IMR-90 (cell line): ENCODE measurements at regions not wholly inside any gene's neighbourhood (a gene's known extent, or its start where the extent isn't known, plus 50 kb on each side); places are given as distances from the start of the nearest gene placed in this dataset.

ENCODE experiments used
- ATAC-seq: fragments of 200-7000 bp; cut with Tn5 transposase; 2 replicates; pipeline ENCODE4 v1.9.1; 2020; ENCODE audit warnings: low read depth, mild to moderate bottlenecking, moderate library complexity
- BruUV-seq: library from RNA; stranded (reverse); fragments of 400-500 nt; replicated peaks from 2 replicates; lab custom pipeline; 2021; lab: Mats Ljungman, UMichigan
- CTCF ChIA-PET: fragments of 300-600 bp; formaldehyde crosslinking; extraction: SDS; loops from one replicate; lab custom pipeline; 2021; ENCODE audit warnings: antibody characterized with exemption; lab: Yijun Ruan, JAX
- POLR2A ChIA-PET: fragments of 300-600 bp; sonication (Branson Sonifier 250); formaldehyde crosslinking; loops from one replicate; lab custom pipeline; 2022; ENCODE audit warnings: antibody characterized with exemption; ENCODE audit not compliant: unreplicated experiment; lab: Charles Lee
- DNase-seq: peaks from one replicate; pipeline ENCODE4 v3.0.0; 2013
- H2AFZ ChIP-seq: replicated peaks from 2 replicates; pipeline ENCODE3; 2013; ENCODE audit warnings: low read length, mild to moderate bottlenecking; ENCODE audit not compliant: poor library complexity
- H2AK5ac ChIP-seq: 2 replicates; pipeline ENCODE4 v1.6.1; 2013; ENCODE audit warnings: low read depth, low read length, inconsistent platforms
- H2AK9ac ChIP-seq: replicated peaks from 2 replicates; pipeline ENCODE3; 2013; ENCODE audit warnings: mild to moderate bottlenecking, low read depth, low read length, moderate library complexity; ENCODE audit not compliant: poor library complexity
- H2BK120ac ChIP-seq: 2 replicates; pipeline ENCODE4 v1.6.1; 2013; ENCODE audit warnings: low read depth, low read length, inconsistent platforms
- H2BK15ac ChIP-seq: 3 replicates; pipeline ENCODE4 v1.6.1; 2013; ENCODE audit warnings: low read depth, low read length, inconsistent platforms
- H2BK20ac ChIP-seq: 2 replicates; pipeline ENCODE4 v1.6.1; 2013; ENCODE audit warnings: low read depth, mild to moderate bottlenecking, inconsistent platforms, low read length, moderate library complexity
- H2BK5ac ChIP-seq: 2 replicates; pipeline ENCODE4 v1.6.1; 2013; ENCODE audit warnings: mild to moderate bottlenecking, low read depth, low read length, inconsistent platforms; ENCODE audit not compliant: poor library complexity, severe bottlenecking
- H3K14ac ChIP-seq: replicated peaks from 2 replicates; pipeline ENCODE4 v1.6.1; 2013; ENCODE audit warnings: low read depth, low read length, inconsistent platforms
- H3K18ac ChIP-seq: 2 replicates; pipeline ENCODE4 v1.6.1; 2013; ENCODE audit warnings: low read depth, low read length, control low read depth
- H3K23ac ChIP-seq: 2 replicates; pipeline ENCODE4 v1.6.1; 2013; ENCODE audit warnings: low read depth, low read length, inconsistent platforms
- H3K27ac ChIP-seq: 2 replicates; pipeline ENCODE4 v1.5.1; 2013; ENCODE audit warnings: mild to moderate bottlenecking, control low read depth, low read length; ENCODE audit not compliant: insufficient read depth
- H3K27me3 ChIP-seq: 2 replicates; pipeline ENCODE4 v1.6.1; 2013; ENCODE audit warnings: low read length; ENCODE audit not compliant: control insufficient read depth, insufficient read depth
- H3K36me3 ChIP-seq: 2 replicates; pipeline ENCODE4 v1.6.1; 2013; ENCODE audit warnings: low read length, mixed read lengths; ENCODE audit not compliant: control insufficient read depth, insufficient read depth
- H3K4ac ChIP-seq: 2 replicates; pipeline ENCODE4 v1.6.1; 2013; ENCODE audit warnings: low read depth, low read length, inconsistent platforms
- H3K4me1 ChIP-seq: 2 replicates; pipeline ENCODE4 v1.6.1; 2013; ENCODE audit warnings: low read length, mixed read lengths; ENCODE audit not compliant: control insufficient read depth, insufficient read depth
- H3K4me2 ChIP-seq: 2 replicates; pipeline ENCODE4 v1.6.1; 2013; ENCODE audit warnings: low read depth, mild to moderate bottlenecking, control low read depth, low read length, moderate library complexity
- H3K4me3 ChIP-seq: 2 replicates; pipeline ENCODE4 v1.5.1; 2013; ENCODE audit warnings: low read depth, mild to moderate bottlenecking, control low read depth, low read length, moderate library complexity; ENCODE audit not compliant: insufficient read depth
- H3K56ac ChIP-seq: 2 replicates; pipeline ENCODE4 v1.6.1; 2013; ENCODE audit warnings: low read length, inconsistent platforms; ENCODE audit not compliant: insufficient read depth; ENCODE audit errors: extremely low read depth
- H3K79me1 ChIP-seq, 2 experiments: 2 replicates each; pipeline ENCODE4 v1.6.1; 2013; ENCODE audit warnings: low read length in 2 of 2, inconsistent platforms in 1 of 2, low read depth in 1 of 2
- H3K9ac ChIP-seq: 2 replicates; pipeline ENCODE4 v1.6.1; 2013; ENCODE audit warnings: low read depth, low read length, control low read depth
- H3K9me1 ChIP-seq: 2 replicates; pipeline ENCODE4 v1.6.1; 2013; ENCODE audit warnings: low read length, inconsistent platforms; ENCODE audit not compliant: insufficient read depth
- H3K9me3 ChIP-seq: 2 replicates; pipeline ENCODE4 v1.6.1; 2013; ENCODE audit warnings: low read length; ENCODE audit not compliant: control insufficient read depth, insufficient read depth
- H4K20me1 ChIP-seq: 2 replicates; pipeline ENCODE4 v1.6.1; 2013; ENCODE audit warnings: low read length, inconsistent platforms; ENCODE audit not compliant: insufficient read depth
- H4K5ac ChIP-seq: 2 replicates; pipeline ENCODE4 v1.6.1; 2013; ENCODE audit warnings: mild to moderate bottlenecking, low read depth, low read length, control low read depth
- H4K8ac ChIP-seq, 2 experiments: 2 replicates each; pipeline ENCODE4 v1.6.1; 2013; ENCODE audit warnings: low read depth in 2 of 2, low read length in 2 of 2, control low read depth in 1 of 2, inconsistent platforms in 1 of 2
- H4K91ac ChIP-seq: 2 replicates; pipeline ENCODE4 v1.6.1; 2013; ENCODE audit warnings: low read depth, low read length, inconsistent platforms; ENCODE audit not compliant: insufficient read depth
- MAFK ChIP-seq: IDR thresholded peaks from 2 replicates; pipeline ENCODE4 v1.6.1; 2012; ENCODE audit warnings: low read depth, low read length, improper control_type of control experiment
- USF2 ChIP-seq: fragments of 150-350 bp; IDR thresholded peaks from 2 replicates; pipeline ENCODE4 v1.6.1; 2017; ENCODE audit warnings: mild to moderate bottlenecking, antibody characterized with exemption, low read length, low read depth
- WGBS, 2 experiments: methylation state at CpG; one replicate each; pipeline versions ENCODE4 v1.1.5 to v1.1.7; 2013; ENCODE audit warnings: missing lambda C conversion rate in 2 of 2; ENCODE audit not compliant: insufficient read length in 1 of 2; ENCODE audit errors: extremely low coverage in 2 of 2; 5-methylcytosine and 5-hydroxymethylcytosine counted together
- dilution Hi-C: fragments of 300-500 bp; cut with HindIII; formaldehyde crosslinking; loops from one replicate; pipeline ENCODE4 v1.14.3; 2018; ENCODE audit warnings: low sequenced_read_pairs; ENCODE audit not compliant: unreplicated experiment
- in situ Hi-C: fragments of 300-500 bp; cut with MboI; formaldehyde crosslinking; loops from 3 replicates; pipeline ENCODE4 v1.14.3; 2019; ENCODE audit warnings: low sequenced_read_pairs, inconsistent platforms, mixed read lengths
- intact Hi-C: fragments of 100-400 bp; cut with micrococcal nuclease; formaldehyde crosslinking; loops from 2 replicates; pipeline ENCODE4 v1.10.0; 2022

GRCh38 chr12:81958406-81958805, 199.3 kb upstream of the PPFIA2 start:
- no CpG with 5 or more reads among the region's 1 CpG for WGBS, 2 experiments
- Histone ChIP-seq H3K9me1 (no peaks in the 10 kb centered on the region), H3K27ac (no peak overlapping the region), H4K91ac (no peak overlapping the region), H3K56ac (no peak overlapping the region), H2AFZ (no peak overlapping the region), H3K9ac (no peak overlapping the region), H2BK15ac (no peak overlapping the region), H3K4ac (no peak overlapping the region), H3K14ac (no peak overlapping the region), H4K20me1 (no peaks in the 10 kb centered on the region), H2BK20ac (no peak overlapping the region), H4K5ac (no peak overlapping the region), H2BK120ac (no peak overlapping the region), H3K4me1 (no peaks in the 10 kb centered on the region), H3K36me3 (no peaks in the 10 kb centered on the region), H3K27me3 (no peaks in the 10 kb centered on the region), H3K18ac (no peak overlapping the region), H2AK5ac (no peak overlapping the region), H3K9me3 (peaks cover 2% of the 10 kb centered on the region; the same call in 1 of the 2 replicates), H2AK9ac (no peak overlapping the region), H3K79me1 (no peaks in the 10 kb centered on the region), H4K8ac (no peak overlapping the region), H3K23ac (no peak overlapping the region), H3K4me2 (no peak overlapping the region), H2BK5ac (no peak overlapping the region), H3K4me3 (no peak overlapping the region)
- no peak for DNase-seq
- ATAC-seq: no peak
- TF ChIP-seq USF2 (no peak), MAFK (no peak)
- in situ Hi-C loops (no loop called here), intact Hi-C loops (no loop called here), dilution Hi-C loops (no loop called here)
- ChIA-PET POLR2A (no interaction called here), CTCF (no interaction called here)
- no TSS peak for BruUV-seq
